Right hindlimb (tissue), 1 donor: ENCODE measurements at regions not wholly inside any gene's neighbourhood (a gene's known extent, or its start where the extent isn't known, plus 50 kb on each side); places are given as distances from the start of the nearest gene placed in this dataset.
"Not testable (repeated sequence)": the region's sequence is repeated elsewhere in the genome, so short reads cannot be mapped to it uniquely, and the experiment has no call there.

ENCODE experiments used
- DNase-seq: peaks from one replicate; pipeline ENCODE4 v3.0.0-alpha.2; 2018

DNA sequence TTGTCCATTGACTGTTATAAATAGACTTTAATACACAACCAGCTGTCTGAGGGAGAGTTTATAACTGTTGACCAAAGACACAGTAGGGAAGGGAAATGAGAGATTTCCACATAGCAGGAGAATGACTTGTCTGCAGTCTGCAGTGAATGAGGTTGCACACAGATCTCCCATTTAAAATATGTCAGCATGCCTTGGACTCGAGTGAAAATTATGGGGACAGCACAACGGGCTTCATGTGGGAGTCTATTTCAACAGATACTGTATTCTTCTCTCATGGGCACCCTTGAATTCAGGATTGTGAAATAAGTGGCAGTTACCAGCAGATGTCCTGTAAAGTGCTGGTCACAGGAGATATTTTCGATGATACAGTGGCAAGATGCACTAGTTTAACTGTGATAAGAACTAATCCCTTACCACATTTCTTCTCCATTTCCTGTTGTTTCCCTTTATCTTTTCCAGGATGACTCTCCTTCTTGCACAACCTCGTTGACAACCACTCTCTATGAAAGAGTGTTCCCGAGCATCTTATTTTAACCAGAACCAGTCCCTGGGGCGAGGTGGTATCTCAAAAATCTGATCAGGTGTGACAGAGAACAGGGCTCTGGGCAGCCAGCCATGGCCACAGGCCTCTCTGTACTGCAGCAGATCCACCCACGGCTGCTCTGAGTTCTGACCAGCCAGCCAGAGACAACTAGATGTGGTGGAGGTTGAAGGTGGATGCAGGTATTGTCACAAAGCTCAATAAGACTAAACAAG is 51.5 kb upstream of the MAP3K1 start:
- no peak for DNase-seq

DNA sequence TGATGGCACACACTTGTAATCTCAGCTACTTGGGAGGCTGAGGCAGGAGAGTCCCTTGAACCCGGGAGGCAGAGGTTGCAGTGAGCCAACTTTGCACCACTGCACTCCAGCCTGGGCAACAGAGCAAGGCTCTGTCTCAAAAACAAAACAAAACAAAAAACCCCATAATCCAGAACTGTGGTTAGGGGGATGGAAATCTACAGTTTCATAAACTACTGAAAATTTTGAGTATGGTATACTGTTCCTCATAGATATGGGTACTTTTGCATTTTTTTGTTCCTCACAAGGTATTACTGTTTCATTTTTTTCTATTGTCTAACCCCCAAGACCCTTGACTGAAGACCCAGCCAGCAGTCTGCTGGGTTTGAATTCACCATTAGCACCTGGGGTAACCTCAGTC is 52.2 kb upstream of the MAP3K1 start:
- DNase-seq = no peak

DNA sequence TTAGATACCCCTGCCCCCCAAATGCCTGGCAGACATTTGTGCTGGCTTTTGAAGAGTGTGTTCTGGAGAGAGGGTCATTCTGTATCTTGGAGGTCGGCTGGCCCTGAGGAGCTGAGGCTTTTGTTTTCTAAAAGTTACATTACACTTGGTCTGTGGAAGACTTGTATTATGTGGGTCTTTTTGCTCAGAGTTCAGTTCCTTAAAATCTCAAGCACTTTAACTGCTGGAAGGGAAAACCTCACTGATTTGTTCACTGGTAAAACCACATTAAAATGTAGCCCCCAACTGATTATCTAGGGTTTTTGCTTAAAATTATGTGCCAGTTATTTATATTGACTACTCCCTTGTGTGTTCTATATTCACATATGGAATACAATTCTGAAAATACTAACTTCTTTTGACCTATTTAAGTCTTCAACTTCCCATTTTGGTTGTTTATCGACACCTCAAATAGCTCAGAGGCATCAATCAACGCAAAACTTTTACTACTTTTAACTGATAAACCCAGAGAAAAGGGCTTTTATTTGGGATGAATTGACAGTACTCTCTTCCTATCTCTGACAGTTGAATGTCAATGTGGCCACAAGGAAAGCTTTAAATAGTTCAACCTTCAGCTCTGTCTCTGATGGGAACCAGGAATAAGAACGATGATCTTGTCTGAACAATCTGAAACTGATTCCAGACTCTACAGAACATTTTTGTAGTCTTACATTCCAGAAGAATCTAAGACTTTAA is 54.0 kb upstream of the MAP3K1 start:
- no peak for DNase-seq

GRCh38 chr5:56760723-56761122 is 54.6 kb upstream of the MAP3K1 start:
- no peak for DNase-seq

DNA sequence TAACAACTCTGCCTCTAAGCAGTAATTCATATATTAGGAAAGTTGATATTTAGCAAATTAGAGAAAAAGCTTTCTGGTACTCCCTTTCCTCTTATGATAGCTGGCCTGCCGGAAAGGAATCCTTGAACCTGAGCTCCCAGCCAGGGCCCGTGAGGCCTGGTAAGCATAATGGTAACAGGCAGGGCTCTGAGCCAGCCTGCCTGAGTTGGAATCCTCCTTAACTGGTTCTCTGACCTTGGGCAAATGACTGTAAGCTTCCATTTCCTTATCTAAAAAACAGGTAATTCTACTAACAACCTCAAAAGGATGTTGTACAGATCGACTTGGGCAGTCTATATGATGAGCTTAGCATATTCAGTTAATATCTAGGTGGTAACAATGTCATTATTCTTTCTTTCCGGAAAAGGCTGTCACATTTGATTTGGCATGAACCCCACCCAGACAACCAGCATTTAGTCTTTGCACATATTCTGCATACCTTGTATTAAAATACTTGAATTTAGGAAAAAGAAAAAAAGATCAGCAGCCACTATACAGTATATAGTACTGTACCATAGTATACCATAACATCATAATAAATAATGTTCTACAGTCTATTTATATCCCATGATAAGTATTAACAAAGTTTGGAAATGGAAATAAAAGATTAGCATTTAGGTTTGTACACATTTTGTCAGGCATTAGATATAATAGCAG is 55.7 kb upstream of the MAP3K1 start:
- no peak for DNase-seq

DNA sequence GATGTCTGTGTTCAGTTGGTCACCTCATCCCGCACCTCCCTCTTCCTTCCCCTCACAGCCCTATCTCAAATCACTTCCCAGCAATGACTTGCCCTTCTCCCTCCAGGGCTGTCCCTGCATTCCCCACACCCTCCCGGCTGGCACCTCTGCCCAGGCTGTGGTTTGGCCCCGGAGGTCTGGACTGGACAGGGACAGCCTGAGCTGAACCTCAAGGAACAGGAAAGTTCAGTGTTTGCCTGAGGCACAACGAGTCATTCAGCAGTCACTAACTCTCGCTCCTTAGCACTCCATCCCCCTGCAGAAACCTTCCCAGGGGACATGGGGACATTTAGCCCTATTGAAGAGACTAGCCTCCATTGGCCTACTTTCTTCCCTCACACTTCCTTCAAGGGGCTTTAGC is 58.3 kb upstream of the MAP3K1 start:
- DNase-seq = no peak

GRCh38 chr5:56755036-56755555 is 60.3 kb upstream of the MAP3K1 start:
- no peak for DNase-seq

- DNase-seq = not testable (repeated sequence)
Observed at GRCh38 chr5:56753588-56753987, 61.8 kb upstream of the MAP3K1 start.

- DNase-seq = no peak
Observed at GRCh38 chr5:56751572-56752313, 63.6 kb upstream of the MAP3K1 start.

DNA sequence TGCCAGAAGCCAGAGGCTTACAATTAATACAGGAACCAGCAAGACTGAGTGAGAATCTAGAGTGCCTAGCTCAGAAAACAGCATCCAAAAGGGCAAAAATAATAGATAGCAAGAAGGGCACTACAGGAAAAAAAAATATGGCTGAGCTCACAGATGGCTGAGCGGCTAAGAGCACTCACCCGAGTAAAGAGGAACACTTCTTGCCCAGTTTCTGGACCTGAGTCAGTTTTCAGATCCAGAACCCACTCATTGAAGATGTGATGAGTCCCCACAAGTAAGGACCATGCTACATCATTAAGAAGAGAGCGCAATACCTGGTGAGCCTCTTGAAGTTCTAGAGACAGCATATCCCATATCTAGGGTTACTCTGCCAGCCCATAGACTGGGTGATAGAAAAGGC is 65.5 kb upstream of the MAP3K1 start:
- DNase-seq = no peak

DNA sequence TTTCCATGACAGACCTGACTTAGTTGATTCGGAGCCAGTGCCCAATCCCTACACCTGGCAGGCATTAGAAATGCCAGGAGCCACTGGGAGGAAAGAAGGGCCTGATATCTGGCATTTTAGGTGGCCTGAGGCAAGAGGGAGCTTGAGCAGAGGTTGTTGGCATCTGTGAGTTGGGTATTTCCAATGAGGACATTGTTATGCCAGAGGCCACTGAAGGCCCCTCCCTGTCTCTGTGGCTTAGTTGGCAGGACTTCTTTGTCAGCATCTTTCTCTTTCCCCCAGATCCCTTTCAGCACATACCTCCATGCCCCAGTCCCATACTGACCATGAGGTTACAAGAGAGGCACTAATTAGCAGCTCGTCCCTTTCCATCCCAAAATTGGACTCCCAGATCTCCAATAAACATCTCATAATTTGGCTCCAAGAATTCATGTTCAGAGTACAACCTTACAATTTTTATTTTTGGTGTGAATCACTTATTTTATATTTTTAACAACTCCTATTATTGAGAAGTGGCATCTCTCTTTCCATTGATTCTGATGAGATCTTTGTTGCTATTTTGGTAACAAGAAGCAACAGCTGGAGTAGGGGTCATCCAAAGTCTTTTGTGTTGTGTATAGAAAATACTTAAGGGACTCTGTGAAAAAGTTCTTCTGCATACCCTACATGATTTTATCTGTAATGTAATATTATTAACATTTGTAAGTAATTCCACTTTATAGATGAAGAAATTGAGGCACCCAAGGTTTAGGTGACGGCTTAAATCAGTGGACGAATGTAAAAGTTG is 68.6 kb upstream of the MAP3K1 start:
- no peak for DNase-seq

GRCh38 chr5:56745864-56746263 is 69.5 kb upstream of the MAP3K1 start:
- DNase-seq = no peak

DNA sequence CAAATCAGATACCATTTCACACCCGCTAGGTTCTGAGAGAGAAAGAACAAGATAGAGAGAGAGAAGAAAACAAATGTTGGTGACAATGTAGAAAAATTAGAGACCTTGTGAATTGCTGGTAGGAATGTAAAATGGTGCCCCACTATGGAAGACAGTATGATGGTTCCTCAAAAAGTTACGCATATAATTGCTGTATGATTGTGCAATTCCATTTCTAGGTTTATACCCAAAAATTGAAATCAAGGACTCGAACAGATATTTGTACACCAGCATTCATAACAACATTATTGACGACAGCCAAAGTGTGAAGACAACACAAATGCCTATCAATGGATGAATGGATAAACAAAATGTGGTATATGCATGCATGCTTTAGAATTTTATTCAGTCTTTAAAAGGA is 74.5 kb upstream of the MAP3K1 start:
- no peak for DNase-seq

GRCh38 chr5:56739990-56740389 is 75.4 kb upstream of the MAP3K1 start:
- no peak for DNase-seq

DNA sequence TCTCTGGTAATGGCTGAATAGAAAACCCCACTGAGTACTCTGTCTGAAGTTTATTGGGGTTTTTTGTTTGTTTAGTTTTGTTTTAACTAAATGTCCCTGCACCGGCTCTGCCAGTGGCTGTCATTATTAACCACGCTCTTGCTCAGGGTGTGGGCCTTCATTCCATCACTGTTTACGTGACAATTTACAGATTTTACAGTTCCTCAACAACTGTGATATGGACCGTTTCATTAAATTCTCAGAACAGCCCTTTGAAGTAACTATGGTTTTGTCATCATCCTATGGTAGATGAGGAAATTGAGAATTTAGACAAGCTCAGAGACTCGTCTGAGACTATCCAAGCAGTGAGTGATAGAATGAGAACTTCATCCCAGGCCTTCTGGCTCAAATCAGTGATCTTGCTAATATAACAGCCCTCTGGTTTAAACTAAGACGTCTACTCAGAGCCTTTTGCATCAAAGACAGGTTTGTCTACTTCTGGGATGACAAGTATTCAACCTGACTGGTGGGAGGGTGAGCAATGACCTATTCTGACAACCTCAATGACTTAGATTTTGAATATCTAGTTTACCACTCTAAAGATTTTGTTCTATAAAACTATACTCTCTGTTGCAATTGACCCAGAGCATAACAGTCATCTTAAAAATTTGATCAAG is 77.3 kb upstream of the MAP3K1 start:
- no peak for DNase-seq

DNA sequence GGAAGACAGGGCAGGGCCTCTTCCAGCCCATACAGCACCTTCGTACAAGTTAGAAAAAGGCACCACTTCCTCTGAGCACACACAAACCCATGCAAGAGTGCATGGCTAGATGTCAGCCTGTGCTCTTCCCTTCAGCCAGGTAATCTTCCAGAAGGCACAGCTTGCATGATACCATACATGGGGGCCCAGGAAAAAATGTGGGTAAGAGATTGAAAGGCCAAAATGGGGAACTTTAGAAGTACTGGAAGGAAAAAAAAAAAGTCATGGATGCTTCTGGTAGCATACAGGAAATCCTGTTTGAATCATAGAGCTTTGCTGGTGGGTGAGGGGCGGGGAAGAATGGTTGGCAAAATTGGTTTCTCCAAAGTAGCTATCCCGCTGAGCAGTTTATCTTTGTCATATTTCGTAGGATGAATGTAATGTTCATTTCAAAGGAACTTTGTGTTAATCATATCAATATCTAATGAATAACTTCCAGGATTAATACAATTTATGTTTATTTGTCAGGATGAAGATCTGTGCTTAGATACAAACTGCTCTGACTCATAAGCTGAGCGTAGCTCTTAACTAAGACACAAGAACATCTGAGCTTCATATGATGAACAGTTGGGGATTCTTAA is 78.2 kb upstream of the MAP3K1 start:
- no peak for DNase-seq

DNA sequence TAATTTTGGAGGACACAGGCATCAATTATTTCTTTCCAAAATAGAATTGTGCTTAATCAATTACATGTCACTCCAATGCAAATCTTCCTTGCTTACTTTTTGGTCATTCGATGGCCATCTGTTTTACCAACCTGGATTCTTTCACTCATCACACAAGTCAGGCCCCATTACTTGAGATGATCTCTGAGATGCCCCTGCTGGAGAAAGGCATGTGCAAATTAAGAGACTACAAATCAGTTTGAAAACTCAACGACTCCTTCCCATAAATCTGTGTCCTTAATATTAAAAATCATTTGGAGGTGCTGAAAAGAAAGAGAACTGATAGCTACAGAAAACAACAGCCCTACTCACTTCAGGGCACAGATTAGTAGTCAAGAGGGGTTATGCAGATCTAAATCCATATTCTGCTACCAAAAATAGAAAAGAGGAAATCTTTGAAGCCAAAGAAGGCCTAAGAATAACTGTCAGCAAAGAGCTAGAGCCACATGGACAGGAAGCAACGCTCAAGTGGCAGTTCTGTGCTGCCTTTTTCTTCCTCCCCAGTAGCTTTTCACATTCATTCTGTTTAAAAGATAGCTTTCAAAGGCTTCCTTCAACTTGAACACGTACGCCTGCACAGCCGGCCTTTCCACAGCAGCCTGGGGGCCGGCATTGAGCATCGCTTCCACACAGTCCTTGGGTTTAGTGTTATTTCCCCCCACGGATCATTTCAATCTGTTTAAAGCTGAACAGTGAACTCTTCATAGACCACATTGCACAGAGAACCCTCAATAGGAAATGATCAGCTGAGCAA is 79.3 kb upstream of the MAP3K1 start:
- no peak for DNase-seq

- no peak for DNase-seq
Observed at GRCh38 chr5:56734091-56734694, 81.2 kb upstream of the MAP3K1 start.

GRCh38 chr5:56733580-56733979 is 81.8 kb upstream of the MAP3K1 start:
- DNase-seq = no peak

GRCh38 chr5:56732121-56732520 is 83.2 kb upstream of the MAP3K1 start:
- DNase-seq = no peak
